ENCODE measurements at regions not wholly inside any gene's neighbourhood (a gene's known extent, or its start where the extent isn't known, plus 50 kb on each side); places are given as distances from the start of the nearest gene placed in this dataset.

GRCh38 chr5:23405316-23406068, 101.9 kb upstream of the PRDM9 start:
- DNase-seq, result no peak
- TF ChIP-seq POLR2A (IDR thresholded peaks at IDR 0.05; ENCODE audit: low read length), result no peak
- no peak for TF ChIP-seq GATA1 (IDR thresholded peaks at IDR 0.05; ENCODE audit: low read depth, low read length)

GRCh38 chr5:23402585-23402984, 104.8 kb upstream of the PRDM9 start:
- no peak for TF ChIP-seq POLR2A (IDR thresholded peaks at IDR 0.05; ENCODE audit: low read length)
- no peak for TF ChIP-seq GATA1 (IDR thresholded peaks at IDR 0.05; ENCODE audit: low read depth, low read length)
- no peak for DNase-seq

- TF ChIP-seq POLR2A (IDR thresholded peaks at IDR 0.05; ENCODE audit: low read length) (no peak), GATA1 (IDR thresholded peaks at IDR 0.05; ENCODE audit: low read depth, low read length) (no peak)
- no peak for DNase-seq
Observed at GRCh38 chr5:23400951-23401350, 106.5 kb upstream of the PRDM9 start.

- TF ChIP-seq GATA1 (IDR thresholded peaks at IDR 0.05; ENCODE audit: low read depth, low read length), result no peak
- no peak for TF ChIP-seq POLR2A (IDR thresholded peaks at IDR 0.05; ENCODE audit: low read length)
- no peak for DNase-seq
Observed at GRCh38 chr5:23396346-23396745, 111.1 kb upstream of the PRDM9 start.

- DNase-seq, result no peak
- TF ChIP-seq GATA1 (IDR thresholded peaks at IDR 0.05; ENCODE audit: low read depth, low read length) (no peak), POLR2A (IDR thresholded peaks at IDR 0.05; ENCODE audit: low read length) (no peak)
Observed at GRCh38 chr5:23389291-23390101, 117.9 kb upstream of the PRDM9 start.

- TF ChIP-seq POLR2A (IDR thresholded peaks at IDR 0.05; ENCODE audit: low read length) (no peak), GATA1 (IDR thresholded peaks at IDR 0.05; ENCODE audit: low read depth, low read length) (no peak)
- no peak for DNase-seq
Observed at GRCh38 chr5:23385036-23385435, 122.4 kb upstream of the PRDM9 start.

- no peak for TF ChIP-seq GATA1 (IDR thresholded peaks at IDR 0.05; ENCODE audit: low read depth, low read length)
- no peak for TF ChIP-seq POLR2A (IDR thresholded peaks at IDR 0.05; ENCODE audit: low read length)
- no peak for DNase-seq
Observed at GRCh38 chr5:23372177-23372576, 135.2 kb upstream of the PRDM9 start.

- TF ChIP-seq GATA1 (IDR thresholded peaks at IDR 0.05; ENCODE audit: low read depth, low read length), result no peak
- TF ChIP-seq POLR2A (IDR thresholded peaks at IDR 0.05; ENCODE audit: low read length), result no peak
- no peak for DNase-seq
Observed at GRCh38 chr5:23368393-23368792, 139.0 kb upstream of the PRDM9 start.

- TF ChIP-seq POLR2A (IDR thresholded peaks at IDR 0.05; ENCODE audit: low read length), result no peak
- TF ChIP-seq GATA1 (IDR thresholded peaks at IDR 0.05; ENCODE audit: low read depth, low read length), result no peak
Observed at GRCh38 chr5:23367874-23368273, 139.5 kb upstream of the PRDM9 start.

GRCh38 chr5:23353286-23353685, 154.1 kb upstream of the PRDM9 start:
- TF ChIP-seq POLR2A (IDR thresholded peaks at IDR 0.05; ENCODE audit: low read length) (no peak), GATA1 (IDR thresholded peaks at IDR 0.05; ENCODE audit: low read depth, low read length) (no peak)

More at GRCh38 chr5:23367874-23368273, 139.5 kb upstream of the PRDM9 start:
- DNase-seq, result no peak

GRCh38 chr5:23352446-23352845, 155.0 kb upstream of the PRDM9 start:
- no peak for DNase-seq
- no peak for TF ChIP-seq GATA1 (IDR thresholded peaks at IDR 0.05; ENCODE audit: low read depth, low read length)
- TF ChIP-seq POLR2A (IDR thresholded peaks at IDR 0.05; ENCODE audit: low read length), result no peak

More at GRCh38 chr5:23353286-23353685, 154.1 kb upstream of the PRDM9 start:
- no peak for DNase-seq

- no peak for TF ChIP-seq POLR2A (IDR thresholded peaks at IDR 0.05; ENCODE audit: low read length)
- no peak for TF ChIP-seq GATA1 (IDR thresholded peaks at IDR 0.05; ENCODE audit: low read depth, low read length)
- no peak for DNase-seq
Observed at GRCh38 chr5:23343121-23343520, 164.3 kb upstream of the PRDM9 start.

GRCh38 chr5:23332650-23333251, 174.7 kb upstream of the PRDM9 start:
- TF ChIP-seq GATA1 (IDR thresholded peaks at IDR 0.05; ENCODE audit: low read depth, low read length) (no peak), POLR2A (IDR thresholded peaks at IDR 0.05; ENCODE audit: low read length) (no peak)
- no peak for DNase-seq

- TF ChIP-seq POLR2A (IDR thresholded peaks at IDR 0.05; ENCODE audit: low read length) (no peak), GATA1 (IDR thresholded peaks at IDR 0.05; ENCODE audit: low read depth, low read length) (no peak)
- DNase-seq, result no peak
Observed at GRCh38 chr5:23330726-23331125, 176.7 kb upstream of the PRDM9 start.
